HG03442 (cell line): ENCODE measurements at regions not wholly inside any gene's neighbourhood (a gene's known extent, or its start where the extent isn't known, plus 50 kb on each side); places are given as distances from the start of the nearest gene placed in this dataset.
"Not testable (repeated sequence)": the region's sequence is repeated elsewhere in the genome, so short reads cannot be mapped to it uniquely, and the experiment has no call there.

Experiments used
- ATAC-seq: cut with Tn5 transposase; IDR thresholded peaks from one replicate; pipeline ENCODE4 v1.9.1; 2021; ENCODE audit warnings: mild to moderate bottlenecking, moderate library complexity; ENCODE audit not compliant: unreplicated experiment

GRCh38 chr3:90180096-90180495 is 1072.7 kb downstream of the EPHA3 start:
- ATAC-seq: no peak

GRCh38 chr3:90180543-90180942 is 1073.1 kb downstream of the EPHA3 start:
- ATAC-seq: no peak

GRCh38 chr3:90182291-90182976 is 1075.0 kb downstream of the EPHA3 start:
- ATAC-seq: peak; percentile 91

DNA sequence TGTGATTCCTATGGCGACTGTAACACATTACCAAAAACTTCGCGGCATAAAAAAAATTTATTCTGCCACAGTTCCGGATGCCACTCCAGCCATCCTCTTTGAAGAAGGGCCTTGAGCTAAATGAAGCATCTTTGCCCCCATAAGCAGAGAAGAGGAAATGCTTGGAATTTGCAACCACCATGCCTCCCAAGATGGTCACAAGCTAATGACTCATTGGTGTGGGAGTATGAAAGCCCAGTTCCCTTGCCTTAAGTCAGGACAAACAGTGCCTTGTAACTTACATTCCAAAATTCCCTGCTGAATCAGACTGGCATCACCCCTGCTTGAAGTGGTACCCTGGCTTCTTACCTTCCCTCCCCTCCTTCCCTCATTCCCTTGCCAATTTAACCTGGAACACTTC is 1077.4 kb downstream of the EPHA3 start:
- no peak for ATAC-seq

DNA sequence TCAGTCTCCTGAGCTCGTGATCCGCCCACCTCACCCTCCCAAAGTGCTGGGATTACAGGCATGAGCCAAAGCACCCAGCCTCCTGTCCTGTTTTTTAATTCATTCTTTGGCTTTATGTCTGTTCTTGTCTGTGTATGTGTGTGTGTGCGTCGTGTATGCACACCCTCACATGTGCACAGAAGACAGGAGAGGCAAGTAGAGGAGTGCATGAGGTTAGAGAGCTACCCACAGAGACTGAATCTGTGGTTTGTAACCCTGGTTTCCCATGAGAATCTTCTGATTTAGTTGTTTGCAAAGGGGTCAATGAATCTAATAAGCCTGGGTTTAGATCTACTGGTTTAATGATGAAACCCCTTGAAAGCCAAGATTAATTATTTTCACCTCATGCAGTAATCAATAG is 1090.0 kb downstream of the EPHA3 start:
- ATAC-seq: not testable (repeated sequence)

- not testable (repeated sequence) for ATAC-seq
These were observed 1095.5 kb downstream of the EPHA3 start for GRCh38 chr3:90202931-90203330.

DNA sequence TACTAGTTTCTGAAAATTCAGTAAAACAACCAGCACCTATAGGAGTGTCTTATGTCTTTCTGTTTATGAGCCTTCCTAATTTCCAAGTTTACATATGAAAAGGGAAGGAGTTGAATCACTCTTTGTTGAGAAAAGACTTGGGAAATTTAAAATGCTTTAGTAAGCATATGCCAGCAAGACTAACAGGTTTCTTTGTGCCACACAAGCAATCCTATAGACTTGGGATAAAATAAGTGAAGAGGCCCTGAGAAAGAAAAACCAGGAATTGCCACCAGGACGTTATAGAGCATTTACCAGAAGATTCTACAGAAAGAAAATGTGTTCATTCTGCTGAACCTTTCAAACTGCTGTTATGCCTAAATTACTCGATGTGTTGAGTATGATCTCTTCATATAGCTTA is 1099.1 kb downstream of the EPHA3 start:
- ATAC-seq: not testable (repeated sequence)

DNA sequence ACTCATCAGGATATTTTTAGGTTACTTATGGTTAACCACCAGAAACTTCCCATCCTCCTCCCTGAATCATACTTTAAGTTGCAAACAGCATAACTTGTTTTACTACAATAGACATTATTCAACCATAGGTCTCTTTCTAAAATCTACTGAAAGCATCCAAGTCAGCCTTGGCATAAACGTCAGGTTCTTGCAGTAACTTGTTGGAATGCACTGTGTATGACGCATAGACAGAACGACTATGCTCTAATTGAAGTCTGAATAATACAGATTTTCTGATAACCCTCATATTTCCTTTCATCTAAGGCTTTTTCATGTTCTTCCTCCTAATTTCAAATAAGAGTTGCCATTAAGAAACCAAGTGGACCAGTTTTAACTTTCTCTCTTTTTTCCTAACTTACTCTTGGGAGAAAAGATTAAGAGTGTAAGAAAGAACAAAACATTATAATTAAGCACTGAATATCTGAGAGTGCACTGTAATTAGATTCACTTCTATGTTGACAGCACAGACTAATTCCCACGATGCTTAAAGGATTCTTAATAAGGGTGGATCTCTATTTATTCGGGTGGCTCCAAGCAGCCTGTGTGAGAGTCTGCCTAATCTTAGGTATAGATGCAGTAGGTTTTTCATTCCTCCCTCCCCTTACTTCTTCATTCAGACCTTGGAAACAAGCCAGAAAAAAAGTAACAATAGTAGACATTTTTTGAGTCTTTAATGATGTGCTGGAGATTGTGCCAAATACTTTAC is 1100.1 kb downstream of the EPHA3 start:
- not testable (repeated sequence) for ATAC-seq

DNA sequence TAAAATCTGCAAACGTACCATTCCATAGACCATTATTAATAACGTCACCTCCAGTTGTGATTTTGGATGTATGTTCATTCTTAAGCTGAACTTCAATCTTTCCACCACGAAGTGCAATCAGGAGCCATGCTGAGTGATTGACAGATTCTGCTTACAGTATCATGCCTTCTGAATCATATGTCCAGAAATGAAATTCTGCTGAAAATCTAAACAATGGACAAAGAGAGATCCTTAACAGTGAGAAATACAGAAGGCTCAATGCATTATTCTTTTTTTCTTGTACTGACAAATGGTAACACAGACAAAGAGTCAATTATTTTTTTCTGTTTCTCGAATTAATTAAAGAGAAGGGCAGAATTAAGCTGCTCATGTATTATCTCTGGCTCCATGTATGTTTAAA is 1114.5 kb downstream of the EPHA3 start:
- ATAC-seq: no peak

DNA sequence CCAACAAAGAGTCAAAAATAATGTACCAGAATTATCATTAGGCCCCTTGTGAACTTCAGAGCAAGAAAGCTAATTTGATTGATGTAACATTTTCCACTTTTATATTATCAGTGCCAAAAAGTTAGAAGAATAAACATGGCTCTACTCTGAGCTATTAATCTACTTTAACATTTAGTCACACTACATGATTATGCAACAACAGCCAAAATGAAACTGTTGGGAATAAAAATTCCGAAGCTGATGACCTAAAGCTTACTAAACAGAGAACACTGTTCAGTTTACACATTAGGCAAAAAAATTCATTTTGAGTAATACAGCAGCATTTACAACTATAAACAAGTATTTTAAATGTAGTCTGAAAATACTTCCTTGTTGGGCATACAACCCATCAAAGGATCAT is 1134.1 kb downstream of the EPHA3 start:
- no peak for ATAC-seq

GRCh38 chr3:90253131-90253530 is 1145.7 kb downstream of the EPHA3 start:
- no peak for ATAC-seq

DNA sequence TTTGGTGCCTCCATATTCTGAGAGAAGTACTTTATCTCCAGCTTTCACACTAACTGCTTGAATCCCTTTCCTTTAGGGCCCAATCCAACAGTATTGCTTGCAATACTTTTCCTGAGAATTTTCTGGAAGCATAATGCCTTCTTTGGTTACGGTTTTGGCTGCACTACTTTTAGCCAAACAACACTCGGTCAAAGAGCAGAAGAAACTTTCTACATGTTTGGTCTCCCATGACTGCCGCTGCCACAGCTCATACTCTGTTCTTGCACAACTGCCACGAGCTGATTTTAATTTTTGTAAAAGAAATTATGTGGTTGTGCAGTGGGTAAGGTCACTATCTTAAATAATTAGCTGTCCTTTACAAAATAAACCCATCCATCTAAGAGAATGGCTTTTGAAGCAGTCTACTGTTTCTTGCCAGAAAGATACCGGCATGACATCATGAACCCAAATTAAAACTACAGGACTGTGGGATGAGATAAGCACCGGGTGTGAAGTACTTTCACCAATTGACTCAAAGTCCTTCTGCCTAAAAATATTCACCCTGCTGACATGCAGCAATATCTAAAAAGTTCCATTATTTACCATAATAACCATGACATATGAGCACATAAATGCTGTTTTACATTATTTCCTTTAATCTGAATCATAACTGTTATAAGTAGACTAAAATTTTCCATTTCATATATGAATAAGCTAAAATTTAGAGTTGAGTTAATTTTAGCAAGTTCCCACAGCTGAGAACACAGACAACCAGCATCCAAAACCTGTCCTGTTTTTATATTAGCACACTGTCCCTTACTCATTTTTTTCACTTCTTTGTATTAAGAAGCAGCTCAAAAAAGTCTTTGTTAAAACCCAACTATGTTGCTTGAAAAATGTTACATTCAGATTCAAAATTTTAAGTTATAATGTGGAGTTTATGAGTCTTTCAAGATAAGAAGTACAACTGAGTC is 1154.3 kb downstream of the EPHA3 start:
- ATAC-seq: no peak
